HG03342 (cell line): ENCODE measurements at regions not wholly inside any gene's neighbourhood (a gene's known extent, or its start where the extent isn't known, plus 50 kb on each side); places are given as distances from the start of the nearest gene placed in this dataset.

Experiments
- ATAC-seq: cut with Tn5 transposase; IDR thresholded peaks from one replicate; pipeline ENCODE4 v1.9.1; 2021; ENCODE audit warnings: mild to moderate bottlenecking, moderate library complexity; ENCODE audit not compliant: unreplicated experiment

GRCh38 chr10:29105516-29106215 lies 183.2 kb upstream of the LYZL1 start:
- ATAC-seq: no peak

GRCh38 chr10:29106287-29106686 lies 182.6 kb upstream of the LYZL1 start:
- ATAC-seq: no peak

GRCh38 chr10:29107866-29108498 lies 180.9 kb upstream of the LYZL1 start:
- ATAC-seq: no peak

- ATAC-seq: no peak
Measured at GRCh38 chr10:29109707-29110571, 178.9 kb upstream of the LYZL1 start.

- ATAC-seq: no peak
Measured at GRCh38 chr10:29112827-29113615, 175.8 kb upstream of the LYZL1 start.

GRCh38 chr10:29113616-29113945 lies 175.3 kb upstream of the LYZL1 start:
- ATAC-seq: no peak

GRCh38 chr10:29114141-29114540 lies 174.7 kb upstream of the LYZL1 start:
- ATAC-seq: no peak

GRCh38 chr10:29117781-29118180 lies 171.1 kb upstream of the LYZL1 start:
- ATAC-seq: no peak

- no peak for ATAC-seq
Measured at GRCh38 chr10:29119374-29119773, 169.5 kb upstream of the LYZL1 start.

- no peak for ATAC-seq
Measured at GRCh38 chr10:29120216-29120615, 168.7 kb upstream of the LYZL1 start.

- ATAC-seq: no peak
Measured at GRCh38 chr10:29124864-29125263, 164.0 kb upstream of the LYZL1 start.

- ATAC-seq: no peak
Measured at GRCh38 chr10:29127037-29127700, 161.7 kb upstream of the LYZL1 start.

- no peak for ATAC-seq
Measured at GRCh38 chr10:29127731-29128130, 161.1 kb upstream of the LYZL1 start.

GRCh38 chr10:29130190-29130673 lies 158.6 kb upstream of the LYZL1 start:
- ATAC-seq: no peak

GRCh38 chr10:29131952-29132547 lies 156.8 kb upstream of the LYZL1 start:
- no peak for ATAC-seq

- no peak for ATAC-seq
Measured at GRCh38 chr10:29132551-29133111, 156.2 kb upstream of the LYZL1 start.

- no peak for ATAC-seq
Measured at GRCh38 chr10:29135337-29135736, 153.5 kb upstream of the LYZL1 start.

- no peak for ATAC-seq
Measured at GRCh38 chr10:29136411-29136810, 152.5 kb upstream of the LYZL1 start.

- no peak for ATAC-seq
Measured at GRCh38 chr10:29140151-29140550, 148.7 kb upstream of the LYZL1 start.

- no peak for ATAC-seq
Measured at GRCh38 chr10:29140991-29141390, 147.9 kb upstream of the LYZL1 start.
